ENCODE measurements at regions not wholly inside any gene's neighbourhood (a gene's known extent, or its start where the extent isn't known, plus 50 kb on each side); places are given as distances from the start of the nearest gene placed in this dataset.

- no peak for TF ChIP-seq EZH2phosphoT487 (IDR thresholded peaks at IDR 0.05; ENCODE audit: insufficient read depth, low read depth)
- TF ChIP-seq EZH2 (IDR thresholded peaks at IDR 0.05; ENCODE audit: insufficient read depth, poor library complexity, severe bottlenecking) = no peak
- H2AFZ ChIP-seq = no peak overlapping the region
- H3K79me2 ChIP-seq (ENCODE audit: insufficient read depth) = no peaks in the 10 kb centered on the region
- no peaks in the 10 kb centered on the region for H3K27me3 ChIP-seq (replicated peaks; ENCODE audit: insufficient read depth)
- H3K9me3 ChIP-seq (ENCODE audit: low read depth) = no peaks in the 10 kb centered on the region
- no peaks in the 10 kb centered on the region for H3K4me1 ChIP-seq (ENCODE audit: insufficient read depth)
- H4K20me1 ChIP-seq (ENCODE audit: insufficient read depth) = no peaks in the 10 kb centered on the region
- no peak overlapping the region for H3K27ac ChIP-seq
- 21 to 22% methylated on average over 3 of the region's 3 CpGs for WGBS, 2 experiments (ENCODE audit: low coverage in 1 of 2, low lambda C conversion rate in 2 of 2, missing lambda C conversion rate in 2 of 2)
- in situ Hi-C loops (cut with MboI) = no loop called here
- no peak overlapping the region for H3K4me3 ChIP-seq
- H3K4me2 ChIP-seq (ENCODE audit: unreplicated experiment) = no peak overlapping the region
- no peaks in the 10 kb centered on the region for H3F3A ChIP-seq (ENCODE audit: insufficient read depth)
- H3K36me3 ChIP-seq (ENCODE audit: low read depth) = no peaks in the 10 kb centered on the region
- no peak overlapping the region for H3K9ac ChIP-seq
- DNase-seq = no peak
- H3K9me2 ChIP-seq (ENCODE audit: insufficient read depth) = no peaks in the 10 kb centered on the region
These were observed 246.0 kb downstream of the NAF1 start for GRCh38 chr4:162920649-162921048.

GRCh38 chr4:162912482-162912881 is 254.2 kb downstream of the NAF1 start:
- no peaks in the 10 kb centered on the region for H3K9me3 ChIP-seq (ENCODE audit: low read depth)
- H4K20me1 ChIP-seq (ENCODE audit: insufficient read depth) = no peaks in the 10 kb centered on the region
- H3K27me3 ChIP-seq (replicated peaks; ENCODE audit: insufficient read depth) = no peaks in the 10 kb centered on the region
- no peak overlapping the region for H3K9ac ChIP-seq
- no peaks in the 10 kb centered on the region for H3K36me3 ChIP-seq (ENCODE audit: low read depth)
- H3K9me2 ChIP-seq (ENCODE audit: insufficient read depth) = no peaks in the 10 kb centered on the region
- WGBS, 2 experiments (ENCODE audit: low coverage in 1 of 2, low lambda C conversion rate in 2 of 2, missing lambda C conversion rate in 2 of 2) = 6 to 13% methylated on average over 2 of the region's 2 CpGs
- TF ChIP-seq EZH2 (IDR thresholded peaks at IDR 0.05; ENCODE audit: insufficient read depth, poor library complexity, severe bottlenecking) (no peak), EZH2phosphoT487 (IDR thresholded peaks at IDR 0.05; ENCODE audit: insufficient read depth, low read depth) (no peak)
- no peak overlapping the region for H3K4me3 ChIP-seq
- no peak for DNase-seq
- in situ Hi-C loops (cut with MboI) = no loop called here
- H3K27ac ChIP-seq = no peak overlapping the region
- no peaks in the 10 kb centered on the region for H3K79me2 ChIP-seq (ENCODE audit: insufficient read depth)
- H2AFZ ChIP-seq = no peak overlapping the region
- no peak overlapping the region for H3K4me2 ChIP-seq (ENCODE audit: unreplicated experiment)
- H3K4me1 ChIP-seq (ENCODE audit: insufficient read depth) = no peaks in the 10 kb centered on the region
- H3F3A ChIP-seq (ENCODE audit: insufficient read depth) = no peaks in the 10 kb centered on the region

- Histone ChIP-seq H4K20me1 (ENCODE audit: insufficient read depth) (no peaks in the 10 kb centered on the region), H3K9me2 (ENCODE audit: insufficient read depth) (no peaks in the 10 kb centered on the region), H2AFZ (no peak overlapping the region), H3K27me3 (replicated peaks; ENCODE audit: insufficient read depth) (no peaks in the 10 kb centered on the region), H3K79me2 (ENCODE audit: insufficient read depth) (no peaks in the 10 kb centered on the region), H3K36me3 (ENCODE audit: low read depth) (no peaks in the 10 kb centered on the region), H3F3A (ENCODE audit: insufficient read depth) (no peaks in the 10 kb centered on the region), H3K4me2 (ENCODE audit: unreplicated experiment) (no peak overlapping the region), H3K9ac (no peak overlapping the region), H3K4me3 (no peak overlapping the region), H3K4me1 (ENCODE audit: insufficient read depth) (no peaks in the 10 kb centered on the region), H3K27ac (no peak overlapping the region), H3K9me3 (ENCODE audit: low read depth) (no peaks in the 10 kb centered on the region)
- DNase-seq = no peak
- 33 to 39% methylated on average over 3 of the region's 3 CpGs for WGBS, 2 experiments (ENCODE audit: low coverage in 1 of 2, low lambda C conversion rate in 2 of 2, missing lambda C conversion rate in 2 of 2)
- in situ Hi-C loops (cut with MboI) = no loop called here
- TF ChIP-seq EZH2 (IDR thresholded peaks at IDR 0.05; ENCODE audit: insufficient read depth, poor library complexity, severe bottlenecking) = no peak
- no peak for TF ChIP-seq EZH2phosphoT487 (IDR thresholded peaks at IDR 0.05; ENCODE audit: insufficient read depth, low read depth)
These were observed 255.3 kb downstream of the NAF1 start for GRCh38 chr4:162911349-162911748.

- DNase-seq = no peak
- H3K9ac ChIP-seq = no peak overlapping the region
- no peak overlapping the region for H3K4me2 ChIP-seq (ENCODE audit: unreplicated experiment)
- no peaks in the 10 kb centered on the region for H3K27me3 ChIP-seq (replicated peaks; ENCODE audit: insufficient read depth)
- no peak overlapping the region for H3K27ac ChIP-seq
- no peaks in the 10 kb centered on the region for H3K79me2 ChIP-seq (ENCODE audit: insufficient read depth)
- H2AFZ ChIP-seq = no peak overlapping the region
- no peaks in the 10 kb centered on the region for H3K36me3 ChIP-seq (ENCODE audit: low read depth)
- no peaks in the 10 kb centered on the region for H4K20me1 ChIP-seq (ENCODE audit: insufficient read depth)
- H3K9me3 ChIP-seq (ENCODE audit: low read depth) = no peaks in the 10 kb centered on the region
- no peaks in the 10 kb centered on the region for H3K9me2 ChIP-seq (ENCODE audit: insufficient read depth)
- in situ Hi-C loops (cut with MboI) = no loop called here
- no peaks in the 10 kb centered on the region for H3F3A ChIP-seq (ENCODE audit: insufficient read depth)
- 0 to 2% methylated on average over 2 of the region's 2 CpGs for WGBS, 2 experiments (ENCODE audit: low coverage in 1 of 2, low lambda C conversion rate in 2 of 2, missing lambda C conversion rate in 2 of 2)
- H3K4me3 ChIP-seq = no peak overlapping the region
- TF ChIP-seq EZH2phosphoT487 (IDR thresholded peaks at IDR 0.05; ENCODE audit: insufficient read depth, low read depth) = no peak
- no peak for TF ChIP-seq EZH2 (IDR thresholded peaks at IDR 0.05; ENCODE audit: insufficient read depth, poor library complexity, severe bottlenecking)
- H3K4me1 ChIP-seq (ENCODE audit: insufficient read depth) = no peaks in the 10 kb centered on the region
These were observed 256.7 kb downstream of the NAF1 start for GRCh38 chr4:162909952-162910351.

- no peak overlapping the region for H3K9ac ChIP-seq
- no peaks in the 10 kb centered on the region for H3K27me3 ChIP-seq (replicated peaks; ENCODE audit: insufficient read depth)
- H2AFZ ChIP-seq = no peak overlapping the region
- TF ChIP-seq EZH2phosphoT487 (IDR thresholded peaks at IDR 0.05; ENCODE audit: insufficient read depth, low read depth) (no peak), EZH2 (IDR thresholded peaks at IDR 0.05; ENCODE audit: insufficient read depth, poor library complexity, severe bottlenecking) (no peak)
- H3F3A ChIP-seq (ENCODE audit: insufficient read depth) = no peaks in the 10 kb centered on the region
- no peaks in the 10 kb centered on the region for H4K20me1 ChIP-seq (ENCODE audit: insufficient read depth)
- no peaks in the 10 kb centered on the region for H3K9me3 ChIP-seq (ENCODE audit: low read depth)
- no peak overlapping the region for H3K27ac ChIP-seq
- H3K4me1 ChIP-seq (ENCODE audit: insufficient read depth) = no peaks in the 10 kb centered on the region
- no peaks in the 10 kb centered on the region for H3K36me3 ChIP-seq (ENCODE audit: low read depth)
- in situ Hi-C loops (cut with MboI) = no loop called here
- no peaks in the 10 kb centered on the region for H3K79me2 ChIP-seq (ENCODE audit: insufficient read depth)
- H3K4me3 ChIP-seq = no peak overlapping the region
- no peaks in the 10 kb centered on the region for H3K9me2 ChIP-seq (ENCODE audit: insufficient read depth)
- DNase-seq = no peak
- no peak overlapping the region for H3K4me2 ChIP-seq (ENCODE audit: unreplicated experiment)
- WGBS, 2 experiments (ENCODE audit: low coverage in 1 of 2, low lambda C conversion rate in 2 of 2, missing lambda C conversion rate in 2 of 2) = 0 to 1% methylated on average over 3 of the region's 3 CpGs
These were observed 272.3 kb downstream of the NAF1 start for GRCh38 chr4:162894387-162894786.
